Panc1 (cell line): ENCODE measurements at regions not wholly inside any gene's neighbourhood (a gene's known extent, or its start where the extent isn't known, plus 50 kb on each side); places are given as distances from the start of the nearest gene placed in this dataset.
A peak's percentile ranks its signal among the peaks of the same experiment; 100 is the strongest.

Experiments used
- ATAC-seq: fragments of 200-7000 bp; cut with Tn5 transposase; 2 replicates; pipeline ENCODE4 v1.9.1; 2020; ENCODE audit warnings: mild to moderate bottlenecking, moderate library complexity
- BruUV-seq: library from RNA; stranded (reverse); fragments of 400-500 nt; replicated peaks from 2 replicates; lab custom pipeline; 2021; lab: Mats Ljungman, UMichigan
- CTCF ChIA-PET: fragments of 300-600 bp; sonication (Branson Sonifier 250); formaldehyde crosslinking; loops from one replicate; lab custom pipeline; 2022; ENCODE audit warnings: antibody characterized with exemption; lab: Charles Lee
- POLR2A ChIA-PET: fragments of 300-600 bp; sonication (Branson Sonifier 250); formaldehyde crosslinking; loops from one replicate; lab custom pipeline; 2022; ENCODE audit warnings: antibody characterized with exemption; lab: Charles Lee
- DNase-seq: peaks from one replicate; pipeline ENCODE4 v3.0.0-alpha.2; 2010; ENCODE audit warnings: low read depth, low spot score
- H3K27ac ChIP-seq: 2 replicates; pipeline ENCODE4 v1.5.1; 2011; ENCODE audit warnings: mild to moderate bottlenecking, low read length, inconsistent platforms
- H3K27me3 ChIP-seq: fragments of 200-500 bp; sonication (Bioruptor generic); 2 replicates; pipeline ENCODE4 v1.6.0; 2014; ENCODE audit warnings: low read length, inconsistent platforms; ENCODE audit not compliant: control insufficient read depth, insufficient read depth
- H3K36me3 ChIP-seq: fragments of 200-500 bp; sonication (Bioruptor generic); 2 replicates; pipeline ENCODE4 v1.5.1; 2014; ENCODE audit warnings: inconsistent platforms, mild to moderate bottlenecking, low read length, moderate library complexity; ENCODE audit not compliant: control insufficient read depth, insufficient read depth
- H3K4me1 ChIP-seq: 2 replicates; pipeline ENCODE4 v1.5.1; 2011; ENCODE audit warnings: inconsistent platforms, mild to moderate bottlenecking, low read length, moderate library complexity; ENCODE audit not compliant: control insufficient read depth, insufficient read depth
- H3K4me3 ChIP-seq, 2 experiments: 2 replicates each; pipeline ENCODE4 v1.5.1; 2011 to 2012; ENCODE audit warnings: low read depth in 2 of 2, low read length in 2 of 2, mild to moderate bottlenecking in 2 of 2, inconsistent platforms in 1 of 2, moderate library complexity in 1 of 2
- H3K9me3 ChIP-seq: fragments of 200-500 bp; sonication (Bioruptor generic); 2 replicates; pipeline ENCODE4 v1.5.1; 2014; ENCODE audit warnings: low read depth, mild to moderate bottlenecking, inconsistent platforms, low read length, moderate library complexity; ENCODE audit not compliant: control insufficient read depth, insufficient read depth
- POLR2AphosphoS5 ChIP-seq: IDR thresholded peaks from 2 replicates; pipeline ENCODE4 v1.6.1; 2012; ENCODE audit warnings: mild to moderate bottlenecking, low read depth, low read length, moderate library complexity
- SIN3A ChIP-seq: IDR thresholded peaks from 2 replicates; pipeline ENCODE4 v1.6.1; 2012; ENCODE audit warnings: low read depth, mild to moderate bottlenecking, low read length, moderate library complexity, borderline replicate concordance; ENCODE audit not compliant: insufficient read depth
- TCF7L2 ChIP-seq: IDR thresholded peaks from 2 replicates; pipeline ENCODE4 v1.6.1; 2011; ENCODE audit warnings: mild to moderate bottlenecking, low read depth, low read length, inconsistent platforms
- in situ Hi-C: cut with HindIII; loops from 2 replicates; pipeline ENCODE4 v1.10.0; 2016; ENCODE audit warnings: low sequenced_read_pairs, low pct_unique_long_range_greater_than_20kb
- intact Hi-C: fragments of 100-400 bp; cut with micrococcal nuclease; formaldehyde crosslinking; loops from one replicate; pipeline ENCODE4 v1.10.0; 2022; ENCODE audit not compliant: unreplicated experiment
- TF ChIP-seq, protein P1 (sequence below), 2 experiments: IDR thresholded peaks; 2 replicates each; pipeline ENCODE4 v1.6.1; 2011 to 2012; ENCODE audit warnings: low read depth in 2 of 2, control low read depth in 1 of 2, low read length in 1 of 2, mild to moderate bottlenecking in 1 of 2, moderate library complexity in 1 of 2; ENCODE audit not compliant: insufficient read depth in 1 of 2
- TF ChIP-seq, protein P2 (sequence below): fragments of 450-650 bp; IDR thresholded peaks from 2 replicates; pipeline ENCODE4 v1.5.1; 2017; ENCODE audit warnings: mild to moderate bottlenecking

DNA sequence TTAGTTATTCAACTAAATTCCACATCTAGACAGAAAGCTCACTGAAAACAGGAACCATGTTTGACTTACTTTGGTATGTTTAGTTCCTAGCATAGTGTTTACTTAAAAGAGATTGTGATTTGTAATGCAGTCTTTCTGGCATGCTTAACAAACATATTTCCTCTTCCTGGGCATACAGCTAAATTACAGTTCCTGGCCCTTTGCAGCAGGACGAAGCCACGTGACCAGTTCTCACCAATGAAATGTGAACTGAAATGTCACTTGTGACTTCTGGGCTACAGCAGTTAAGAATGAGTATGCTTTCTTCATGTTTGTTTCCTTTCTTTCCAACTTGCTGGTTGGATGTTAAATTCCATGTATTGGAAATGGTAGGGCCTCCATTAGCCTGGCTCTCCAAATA lies 330.5 kb downstream of the FIGN start:
- ChIA-PET CTCF (no interaction called here), POLR2A (no interaction called here)
- TF ChIP-seq SIN3A (no peak), POLR2AphosphoS5 (no peak), TCF7L2 (no peak)
- TF ChIP-seq, protein P1, sequence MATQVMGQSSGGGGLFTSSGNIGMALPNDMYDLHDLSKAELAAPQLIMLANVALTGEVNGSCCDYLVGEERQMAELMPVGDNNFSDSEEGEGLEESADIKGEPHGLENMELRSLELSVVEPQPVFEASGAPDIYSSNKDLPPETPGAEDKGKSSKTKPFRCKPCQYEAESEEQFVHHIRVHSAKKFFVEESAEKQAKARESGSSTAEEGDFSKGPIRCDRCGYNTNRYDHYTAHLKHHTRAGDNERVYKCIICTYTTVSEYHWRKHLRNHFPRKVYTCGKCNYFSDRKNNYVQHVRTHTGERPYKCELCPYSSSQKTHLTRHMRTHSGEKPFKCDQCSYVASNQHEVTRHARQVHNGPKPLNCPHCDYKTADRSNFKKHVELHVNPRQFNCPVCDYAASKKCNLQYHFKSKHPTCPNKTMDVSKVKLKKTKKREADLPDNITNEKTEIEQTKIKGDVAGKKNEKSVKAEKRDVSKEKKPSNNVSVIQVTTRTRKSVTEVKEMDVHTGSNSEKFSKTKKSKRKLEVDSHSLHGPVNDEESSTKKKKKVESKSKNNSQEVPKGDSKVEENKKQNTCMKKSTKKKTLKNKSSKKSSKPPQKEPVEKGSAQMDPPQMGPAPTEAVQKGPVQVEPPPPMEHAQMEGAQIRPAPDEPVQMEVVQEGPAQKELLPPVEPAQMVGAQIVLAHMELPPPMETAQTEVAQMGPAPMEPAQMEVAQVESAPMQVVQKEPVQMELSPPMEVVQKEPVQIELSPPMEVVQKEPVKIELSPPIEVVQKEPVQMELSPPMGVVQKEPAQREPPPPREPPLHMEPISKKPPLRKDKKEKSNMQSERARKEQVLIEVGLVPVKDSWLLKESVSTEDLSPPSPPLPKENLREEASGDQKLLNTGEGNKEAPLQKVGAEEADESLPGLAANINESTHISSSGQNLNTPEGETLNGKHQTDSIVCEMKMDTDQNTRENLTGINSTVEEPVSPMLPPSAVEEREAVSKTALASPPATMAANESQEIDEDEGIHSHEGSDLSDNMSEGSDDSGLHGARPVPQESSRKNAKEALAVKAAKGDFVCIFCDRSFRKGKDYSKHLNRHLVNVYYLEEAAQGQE (IDR thresholded peaks at IDR 0.05; ENCODE audit: insufficient read depth in 1 of 2, low read depth in 2 of 2, low read length in 1 of 2): no peak
- TF ChIP-seq, protein P2, sequence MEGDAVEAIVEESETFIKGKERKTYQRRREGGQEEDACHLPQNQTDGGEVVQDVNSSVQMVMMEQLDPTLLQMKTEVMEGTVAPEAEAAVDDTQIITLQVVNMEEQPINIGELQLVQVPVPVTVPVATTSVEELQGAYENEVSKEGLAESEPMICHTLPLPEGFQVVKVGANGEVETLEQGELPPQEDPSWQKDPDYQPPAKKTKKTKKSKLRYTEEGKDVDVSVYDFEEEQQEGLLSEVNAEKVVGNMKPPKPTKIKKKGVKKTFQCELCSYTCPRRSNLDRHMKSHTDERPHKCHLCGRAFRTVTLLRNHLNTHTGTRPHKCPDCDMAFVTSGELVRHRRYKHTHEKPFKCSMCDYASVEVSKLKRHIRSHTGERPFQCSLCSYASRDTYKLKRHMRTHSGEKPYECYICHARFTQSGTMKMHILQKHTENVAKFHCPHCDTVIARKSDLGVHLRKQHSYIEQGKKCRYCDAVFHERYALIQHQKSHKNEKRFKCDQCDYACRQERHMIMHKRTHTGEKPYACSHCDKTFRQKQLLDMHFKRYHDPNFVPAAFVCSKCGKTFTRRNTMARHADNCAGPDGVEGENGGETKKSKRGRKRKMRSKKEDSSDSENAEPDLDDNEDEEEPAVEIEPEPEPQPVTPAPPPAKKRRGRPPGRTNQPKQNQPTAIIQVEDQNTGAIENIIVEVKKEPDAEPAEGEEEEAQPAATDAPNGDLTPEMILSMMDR: no peak
- Histone ChIP-seq H3K9me3 (no peaks in the 10 kb centered on the region), H3K36me3 (no peaks in the 10 kb centered on the region), H3K27ac (peak overlapping the region; percentile 5; the same call in 1 of the 2 replicates), H3K4me3 (no peak overlapping the region), H3K27me3 (no peaks in the 10 kb centered on the region), H3K4me1 (no peaks in the 10 kb centered on the region; the same call in 1 of the 2 replicates)
- ATAC-seq: no peak
- no TSS peak for BruUV-seq
- in situ Hi-C loops: no loop called here
- intact Hi-C loops: no loop called here
- DNase-seq: no peak

DNA sequence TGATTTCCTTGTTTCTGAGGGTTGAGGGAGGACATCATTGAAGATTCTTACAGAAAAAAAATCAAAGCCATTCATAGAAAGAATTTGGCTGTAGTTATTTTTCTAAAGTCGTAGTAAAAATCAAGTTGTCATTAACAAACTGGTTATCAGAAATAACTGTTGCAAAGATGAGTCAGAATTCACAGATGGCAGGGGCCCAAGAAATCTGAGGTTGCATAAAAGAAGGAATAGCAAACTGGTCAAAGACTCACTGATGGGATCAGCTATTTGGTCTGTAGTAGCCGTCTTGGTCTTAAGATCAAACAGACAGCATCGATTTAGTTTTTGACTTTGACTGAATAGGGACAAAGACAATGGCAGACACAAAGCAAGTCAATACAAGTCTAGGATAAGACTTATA lies 334.3 kb downstream of the FIGN start:
- POLR2A ChIA-PET: no interaction called here
- TF ChIP-seq POLR2AphosphoS5: no peak
- TF ChIP-seq SIN3A: no peak
- no peak for TF ChIP-seq TCF7L2
- TF ChIP-seq, protein P2: no peak
- TF ChIP-seq, protein P1 (IDR thresholded peaks at IDR 0.05; ENCODE audit: insufficient read depth in 1 of 2, low read depth in 2 of 2, low read length in 1 of 2): no peak
- no peaks in the 10 kb centered on the region for H3K27me3 ChIP-seq
- no TSS peak for BruUV-seq
- CTCF ChIA-PET: no interaction called here
- ATAC-seq (no peak), DNase-seq (no peak)
- intact Hi-C loops: no loop called here
- no peak overlapping the region for H3K4me3 ChIP-seq
- in situ Hi-C loops: no loop called here
- H3K9me3 ChIP-seq: no peaks in the 10 kb centered on the region
- H3K27ac ChIP-seq: peak overlapping the region; percentile 3; the same call in 1 of the 2 replicates
- H3K36me3 ChIP-seq: no peaks in the 10 kb centered on the region
- H3K4me1 ChIP-seq: no peaks in the 10 kb centered on the region; the same call in 1 of the 2 replicates
